ENCODE measurements at regions not wholly inside any gene's neighbourhood (a gene's known extent, or its start where the extent isn't known, plus 50 kb on each side); places are given as distances from the start of the nearest gene placed in this dataset.

DNA sequence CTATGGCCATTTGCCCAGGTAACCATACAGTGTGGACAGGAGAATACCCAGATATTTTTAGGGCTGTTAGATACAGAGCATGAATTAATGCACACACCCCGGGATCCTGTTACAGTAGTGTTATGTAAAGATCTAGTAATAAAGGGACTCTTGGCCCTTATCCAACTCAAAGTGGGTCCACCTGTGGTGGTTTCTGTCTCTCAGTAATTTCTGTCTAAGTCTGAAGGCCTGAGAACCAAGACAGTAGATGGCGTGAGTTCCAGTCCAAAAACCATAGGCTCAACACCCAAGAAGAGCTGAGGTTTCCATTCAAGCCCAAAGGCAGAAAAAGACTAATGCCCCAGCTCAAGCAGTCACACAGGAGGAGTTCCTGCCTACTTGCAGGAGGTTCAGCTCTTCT lies 277.7 kb downstream of the ZEB1 start:
- no peak for DNase-seq (ENCODE audit: low read depth)
- TF ChIP-seq, protein P1, sequence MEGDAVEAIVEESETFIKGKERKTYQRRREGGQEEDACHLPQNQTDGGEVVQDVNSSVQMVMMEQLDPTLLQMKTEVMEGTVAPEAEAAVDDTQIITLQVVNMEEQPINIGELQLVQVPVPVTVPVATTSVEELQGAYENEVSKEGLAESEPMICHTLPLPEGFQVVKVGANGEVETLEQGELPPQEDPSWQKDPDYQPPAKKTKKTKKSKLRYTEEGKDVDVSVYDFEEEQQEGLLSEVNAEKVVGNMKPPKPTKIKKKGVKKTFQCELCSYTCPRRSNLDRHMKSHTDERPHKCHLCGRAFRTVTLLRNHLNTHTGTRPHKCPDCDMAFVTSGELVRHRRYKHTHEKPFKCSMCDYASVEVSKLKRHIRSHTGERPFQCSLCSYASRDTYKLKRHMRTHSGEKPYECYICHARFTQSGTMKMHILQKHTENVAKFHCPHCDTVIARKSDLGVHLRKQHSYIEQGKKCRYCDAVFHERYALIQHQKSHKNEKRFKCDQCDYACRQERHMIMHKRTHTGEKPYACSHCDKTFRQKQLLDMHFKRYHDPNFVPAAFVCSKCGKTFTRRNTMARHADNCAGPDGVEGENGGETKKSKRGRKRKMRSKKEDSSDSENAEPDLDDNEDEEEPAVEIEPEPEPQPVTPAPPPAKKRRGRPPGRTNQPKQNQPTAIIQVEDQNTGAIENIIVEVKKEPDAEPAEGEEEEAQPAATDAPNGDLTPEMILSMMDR (conservative IDR thresholded peaks at IDR 0.05; ENCODE audit: low read depth, low read length), result no peak

DNA sequence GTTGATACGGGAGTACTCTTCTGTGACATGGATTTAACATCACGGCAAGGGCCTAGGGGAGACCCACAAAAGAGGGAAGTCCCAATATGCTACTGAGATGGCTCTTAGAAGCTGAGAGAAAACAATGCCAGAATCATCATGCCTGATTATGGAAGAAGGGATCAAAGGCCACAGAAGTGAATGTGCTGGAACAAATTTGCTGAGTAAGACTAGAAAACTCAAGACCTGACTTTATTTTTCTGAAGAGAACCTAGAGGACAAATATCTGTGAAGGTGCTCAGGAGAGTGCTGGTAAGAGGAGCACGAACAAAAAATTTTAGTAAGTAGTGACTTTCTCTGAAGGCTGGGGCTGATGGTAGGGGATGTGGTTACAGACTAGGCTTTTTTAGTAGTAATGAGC lies 277.0 kb downstream of the ZEB1 start:
- no peak for DNase-seq (ENCODE audit: low read depth)
- no peak overlapping the region for H3K4me3 ChIP-seq (ENCODE audit: low read depth, low read length)

More for the DNA sequence above, 277.7 kb downstream of the ZEB1 start:
- no peak overlapping the region for H3K4me3 ChIP-seq (ENCODE audit: low read depth, low read length)

DNA sequence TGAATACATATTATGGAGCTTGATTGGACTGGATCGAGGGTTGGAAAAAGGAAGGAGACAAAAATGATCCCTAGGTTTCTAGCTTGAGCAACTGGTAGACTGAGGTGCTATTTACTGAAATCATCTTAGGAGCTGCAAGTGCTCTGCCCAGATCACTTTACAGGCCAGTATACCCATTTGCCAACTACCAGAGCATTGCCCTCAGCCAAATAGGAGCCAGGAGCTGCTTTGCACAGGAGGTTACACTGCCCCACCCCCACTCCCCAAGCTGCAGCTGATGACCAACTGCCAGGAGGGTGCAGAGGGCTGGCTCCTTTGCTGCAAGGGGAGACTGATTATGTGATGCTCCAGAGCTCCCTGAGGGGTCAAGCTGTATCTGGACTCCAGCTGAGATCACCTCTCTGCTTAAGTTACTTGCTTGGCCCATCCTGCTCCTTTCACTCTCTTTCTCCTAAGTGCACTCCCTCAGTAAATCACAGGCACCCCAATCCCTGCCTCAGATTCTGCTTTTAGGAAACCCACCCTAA lies 275.4 kb downstream of the ZEB1 start:
- H3K4me3 ChIP-seq (ENCODE audit: low read depth, low read length), result no peak overlapping the region
- no peak for DNase-seq (ENCODE audit: low read depth)
- TF ChIP-seq, protein P1 (conservative IDR thresholded peaks at IDR 0.05; ENCODE audit: low read depth, low read length), result no peak

More for the DNA sequence above, 277.0 kb downstream of the ZEB1 start:
- TF ChIP-seq, protein P1 (conservative IDR thresholded peaks at IDR 0.05; ENCODE audit: low read depth, low read length), result no peak

GRCh38 chr10:31593124-31593523 lies 274.1 kb downstream of the ZEB1 start:
- no peak overlapping the region for H3K4me3 ChIP-seq (ENCODE audit: low read depth, low read length)
- TF ChIP-seq, protein P1 (conservative IDR thresholded peaks at IDR 0.05; ENCODE audit: low read depth, low read length), result no peak
- DNase-seq (ENCODE audit: low read depth), result no peak

- TF ChIP-seq, protein P1 (conservative IDR thresholded peaks at IDR 0.05; ENCODE audit: low read depth, low read length), result no peak
- H3K4me3 ChIP-seq (ENCODE audit: low read depth, low read length), result no peak overlapping the region
- no peak for DNase-seq (ENCODE audit: low read depth)
These were observed 272.6 kb downstream of the ZEB1 start for GRCh38 chr10:31591569-31591968.

GRCh38 chr10:31590023-31590800 lies 271.2 kb downstream of the ZEB1 start:
- no peak overlapping the region for H3K4me3 ChIP-seq (ENCODE audit: low read depth, low read length)
- TF ChIP-seq, protein P1 (conservative IDR thresholded peaks at IDR 0.05; ENCODE audit: low read depth, low read length), result no peak
- no peak for DNase-seq (ENCODE audit: low read depth)

GRCh38 chr10:31587691-31588090 lies 268.7 kb downstream of the ZEB1 start:
- H3K4me3 ChIP-seq (ENCODE audit: low read depth, low read length), result no peak overlapping the region
- no peak for DNase-seq (ENCODE audit: low read depth)
- TF ChIP-seq, protein P1 (conservative IDR thresholded peaks at IDR 0.05; ENCODE audit: low read depth, low read length), result no peak

Measured in epithelial cell of proximal tubule (primary cell).